ENCODE measurements at regions not wholly inside any gene's neighbourhood (a gene's known extent, or its start where the extent isn't known, plus 50 kb on each side); places are given as distances from the start of the nearest gene placed in this dataset.

DNA sequence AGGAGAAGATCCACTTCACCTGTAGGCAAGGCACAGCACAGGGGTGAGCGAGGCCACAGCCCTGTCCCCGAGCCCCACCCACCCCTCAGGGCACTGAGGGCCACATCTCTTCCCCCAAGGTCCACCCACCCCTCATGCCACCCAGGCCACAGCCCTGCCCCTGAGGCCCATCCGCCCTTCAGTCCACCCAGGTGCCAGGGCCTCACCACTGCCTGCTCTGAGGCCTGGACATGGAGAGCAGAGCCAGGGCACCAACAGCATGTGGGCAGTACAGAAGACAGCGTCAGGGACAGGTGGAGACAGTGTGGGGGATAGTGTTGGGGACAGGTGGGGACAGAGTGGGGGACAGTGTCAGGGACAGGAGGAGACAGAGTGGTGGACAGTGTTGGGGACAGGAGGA, 138.3 kb downstream of the TMEM121 start:
- DNase-seq (ENCODE audit: low read depth in 1 of 2, low spot score in 1 of 2) = no peak
- Histone ChIP-seq H3K27me3 (ENCODE audit: insufficient read depth, poor library complexity, severe bottlenecking) (no peaks in the 10 kb centered on the region), H3K27ac (replicated peaks) (no peak overlapping the region), H3K4me3 (replicated peaks; ENCODE audit: insufficient read depth, low read length) (no peak overlapping the region)
- no peak for TF ChIP-seq SPI1 (IDR thresholded peaks at IDR 0.05; ENCODE audit: borderline replicate concordance, low read depth)
- TF ChIP-seq, protein P1, sequence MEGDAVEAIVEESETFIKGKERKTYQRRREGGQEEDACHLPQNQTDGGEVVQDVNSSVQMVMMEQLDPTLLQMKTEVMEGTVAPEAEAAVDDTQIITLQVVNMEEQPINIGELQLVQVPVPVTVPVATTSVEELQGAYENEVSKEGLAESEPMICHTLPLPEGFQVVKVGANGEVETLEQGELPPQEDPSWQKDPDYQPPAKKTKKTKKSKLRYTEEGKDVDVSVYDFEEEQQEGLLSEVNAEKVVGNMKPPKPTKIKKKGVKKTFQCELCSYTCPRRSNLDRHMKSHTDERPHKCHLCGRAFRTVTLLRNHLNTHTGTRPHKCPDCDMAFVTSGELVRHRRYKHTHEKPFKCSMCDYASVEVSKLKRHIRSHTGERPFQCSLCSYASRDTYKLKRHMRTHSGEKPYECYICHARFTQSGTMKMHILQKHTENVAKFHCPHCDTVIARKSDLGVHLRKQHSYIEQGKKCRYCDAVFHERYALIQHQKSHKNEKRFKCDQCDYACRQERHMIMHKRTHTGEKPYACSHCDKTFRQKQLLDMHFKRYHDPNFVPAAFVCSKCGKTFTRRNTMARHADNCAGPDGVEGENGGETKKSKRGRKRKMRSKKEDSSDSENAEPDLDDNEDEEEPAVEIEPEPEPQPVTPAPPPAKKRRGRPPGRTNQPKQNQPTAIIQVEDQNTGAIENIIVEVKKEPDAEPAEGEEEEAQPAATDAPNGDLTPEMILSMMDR (IDR thresholded peaks at IDR 0.05; ENCODE audit: insufficient read depth, low read length) = no peak
- TF ChIP-seq POLR2AphosphoS5 (IDR thresholded peaks at IDR 0.05; ENCODE audit: low read depth) = no peak

DNA sequence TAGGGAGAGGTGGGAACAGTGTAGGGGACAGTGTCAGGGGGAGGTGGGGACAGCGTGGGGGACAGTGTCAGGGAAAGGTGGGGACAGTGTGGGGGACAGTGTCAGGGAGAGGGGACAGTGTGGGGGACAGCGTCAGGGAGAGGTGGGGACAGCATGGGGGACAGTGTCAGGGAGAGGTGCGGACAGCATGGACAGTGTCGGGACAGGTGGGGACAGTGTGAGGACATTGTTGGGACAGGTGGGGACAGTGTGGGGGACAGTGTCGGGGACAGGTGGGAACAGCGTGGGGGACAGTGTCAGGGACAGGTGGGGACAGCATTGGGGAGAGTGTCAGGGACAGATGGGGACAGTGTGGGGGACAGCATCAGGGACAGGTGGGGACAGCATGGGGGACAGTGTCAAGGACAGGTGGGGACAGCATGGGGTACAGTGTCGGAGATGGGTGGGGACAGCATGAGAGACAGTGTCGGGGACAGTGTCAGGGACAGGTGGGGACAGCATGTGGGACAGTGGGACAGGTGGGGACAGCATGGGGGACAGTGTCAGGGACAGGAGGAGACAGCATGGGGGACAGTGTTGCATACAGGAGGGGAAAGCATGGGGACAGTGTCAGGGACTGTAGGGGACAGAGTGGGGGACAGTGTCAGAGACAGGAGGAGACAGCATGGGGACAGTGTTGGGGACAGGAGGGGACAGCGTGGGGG, 139.0 kb downstream of the TMEM121 start:
- H3K27ac ChIP-seq (replicated peaks) = no peak overlapping the region
- H3K27me3 ChIP-seq (ENCODE audit: insufficient read depth, poor library complexity, severe bottlenecking) = no peaks in the 10 kb centered on the region
- no peak overlapping the region for H3K4me3 ChIP-seq (replicated peaks; ENCODE audit: insufficient read depth, low read length)
- no peak for DNase-seq (ENCODE audit: low read depth in 1 of 2, low spot score in 1 of 2)
- TF ChIP-seq GABPA (IDR thresholded peaks at IDR 0.05; ENCODE audit: low read depth) (no peak), POLR2AphosphoS5 (IDR thresholded peaks at IDR 0.05; ENCODE audit: low read depth) (no peak), REST (IDR thresholded peaks at IDR 0.05; ENCODE audit: insufficient replicate concordance, low read depth) (no peak), SPI1 (IDR thresholded peaks at IDR 0.05; ENCODE audit: borderline replicate concordance, low read depth) (no peak)
- TF ChIP-seq, protein P1 (IDR thresholded peaks at IDR 0.05; ENCODE audit: insufficient read depth, low read length) = no peak

- no peak overlapping the region for H3K27ac ChIP-seq (replicated peaks)
Observed at GRCh38 chr14:105665951-105666277, 139.5 kb downstream of the TMEM121 start.

More at GRCh38 chr14:105665951-105666277, 139.5 kb downstream of the TMEM121 start:
- Histone ChIP-seq H3K27me3 (ENCODE audit: insufficient read depth, poor library complexity, severe bottlenecking) (no peaks in the 10 kb centered on the region), H3K4me3 (replicated peaks; ENCODE audit: insufficient read depth, low read length) (no peak overlapping the region)
- DNase-seq (ENCODE audit: low read depth in 1 of 2, low spot score in 1 of 2) = no peak
- TF ChIP-seq GABPA (IDR thresholded peaks at IDR 0.05; ENCODE audit: low read depth) = no peak
- TF ChIP-seq, protein P1 (IDR thresholded peaks at IDR 0.05; ENCODE audit: insufficient read depth, low read length) = no peak
- TF ChIP-seq REST (IDR thresholded peaks at IDR 0.05; ENCODE audit: insufficient replicate concordance, low read depth) = no peak
- TF ChIP-seq SPI1 (IDR thresholded peaks at IDR 0.05; ENCODE audit: borderline replicate concordance, low read depth) = no peak
- TF ChIP-seq POLR2AphosphoS5 (IDR thresholded peaks at IDR 0.05; ENCODE audit: low read depth) = no peak
